Esophagus (tissue), 2 donors: ENCODE measurements at regions not wholly inside any gene's neighbourhood (a gene's known extent, or its start where the extent isn't known, plus 50 kb on each side); places are given as distances from the start of the nearest gene placed in this dataset.

Experiments
- H3K27ac ChIP-seq, 2 donors: one replicate each; pipeline ENCODE4 v1.5.1; 2013; ENCODE audit warnings: low read depth in 2 of 2, mild to moderate bottlenecking in 2 of 2, inconsistent platforms in 1 of 2, low read length in 1 of 2, moderate library complexity in 1 of 2
- H3K27me3 ChIP-seq, 2 donors: one replicate each; pipeline ENCODE4 v1.6.1; 2013; ENCODE audit warnings: low read length in 2 of 2, control low read depth in 1 of 2, mild to moderate bottlenecking in 1 of 2; ENCODE audit not compliant: insufficient read depth in 2 of 2, control insufficient read depth in 1 of 2
- H3K36me3 ChIP-seq, 2 donors: one replicate each; pipeline ENCODE4 v1.6.1; 2013; ENCODE audit warnings: low read length in 1 of 2; ENCODE audit not compliant: control insufficient read depth in 2 of 2, insufficient read depth in 2 of 2
- H3K4me1 ChIP-seq, 2 donors: one replicate each; pipeline ENCODE4 v1.6.1; 2013; ENCODE audit warnings: low read length in 1 of 2; ENCODE audit not compliant: control insufficient read depth in 2 of 2, insufficient read depth in 2 of 2
- H3K4me3 ChIP-seq, 2 donors: one replicate each; pipeline ENCODE4 v1.5.1; 2013; ENCODE audit warnings: low read length in 2 of 2, mild to moderate bottlenecking in 2 of 2, low read depth in 1 of 2, moderate library complexity in 1 of 2
- H3K9me3 ChIP-seq, 2 donors: one replicate each; pipeline ENCODE4 v1.6.1; 2013; ENCODE audit warnings: mild to moderate bottlenecking in 2 of 2, low read depth in 1 of 2, low read length in 1 of 2, moderate library complexity in 1 of 2; ENCODE audit not compliant: control insufficient read depth in 2 of 2, insufficient read depth in 1 of 2
- WGBS, 2 donors: extraction: QIAGEN DNeasy Blood & Tissue Kit; methylation state at CpG; one replicate each; pipeline ENCODE4 v1.1.7; 2013; 5-methylcytosine and 5-hydroxymethylcytosine counted together
- donor health status: healthy with polysubstance abuse.
- donor health status: Bipolar disorder and iron deficiency.

DNA sequence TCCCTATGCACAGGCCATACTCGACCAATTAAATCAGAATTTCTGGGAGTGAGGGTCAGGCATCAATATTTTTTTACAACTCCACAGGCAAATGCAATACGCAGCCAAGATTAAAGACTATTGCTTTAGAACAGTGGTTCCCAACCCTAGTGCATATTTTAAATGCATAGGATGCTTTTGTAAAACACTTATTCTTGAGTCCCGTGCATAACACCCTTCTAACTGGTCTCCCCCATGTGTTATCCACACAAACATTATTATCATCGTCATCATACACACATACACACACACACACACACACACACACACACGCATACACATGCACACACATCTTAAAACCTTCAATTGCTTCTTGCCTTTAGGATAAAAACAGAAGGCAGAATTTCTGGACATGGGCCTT is 145.0 kb upstream of the PELI1 start:
- Histone ChIP-seq H3K36me3 (no peaks in the 10 kb centered on the region), H3K27ac (no peak overlapping the region), H3K4me3 (no peak overlapping the region), H3K9me3 (no peaks in the 10 kb centered on the region), H3K27me3 (no peaks in the 10 kb centered on the region), H3K4me1 (peaks cover 0 to 2% of the 10 kb centered on the region in 2 donors)
- WGBS, 2 donors = 78 to 80% methylated on average over 5 of the region's 5 CpGs

DNA sequence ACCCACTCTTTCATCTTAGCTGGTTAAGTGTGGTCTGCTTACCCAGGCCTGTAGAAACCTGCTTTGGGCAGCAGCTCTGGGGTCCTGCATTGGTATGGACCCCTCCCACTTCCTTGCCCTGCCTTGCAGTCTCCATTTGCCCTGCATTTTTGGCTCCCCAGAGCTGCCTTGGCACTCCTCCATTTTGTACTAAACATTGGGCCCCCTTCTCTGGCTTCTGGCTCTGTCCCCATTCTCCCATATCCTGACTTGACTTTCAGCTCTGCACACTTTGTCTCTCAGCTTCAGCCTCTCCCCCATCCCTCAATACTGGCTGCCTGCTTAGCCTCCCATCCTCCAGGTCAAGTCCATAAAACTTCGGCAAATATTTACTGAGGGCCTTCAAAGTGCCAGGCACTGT is 145.5 kb upstream of the PELI1 start:
- no peak overlapping the region for H3K27ac ChIP-seq
- H3K27me3 ChIP-seq = no peaks in the 10 kb centered on the region
- no peak overlapping the region for H3K4me3 ChIP-seq
- peaks cover 0 to 2% of the 10 kb centered on the region in 2 donors for H3K4me1 ChIP-seq
- 76 to 91% methylated on average over 1 of the region's 1 CpG for WGBS, 2 donors
- H3K36me3 ChIP-seq = no peaks in the 10 kb centered on the region
- H3K9me3 ChIP-seq = no peaks in the 10 kb centered on the region

DNA sequence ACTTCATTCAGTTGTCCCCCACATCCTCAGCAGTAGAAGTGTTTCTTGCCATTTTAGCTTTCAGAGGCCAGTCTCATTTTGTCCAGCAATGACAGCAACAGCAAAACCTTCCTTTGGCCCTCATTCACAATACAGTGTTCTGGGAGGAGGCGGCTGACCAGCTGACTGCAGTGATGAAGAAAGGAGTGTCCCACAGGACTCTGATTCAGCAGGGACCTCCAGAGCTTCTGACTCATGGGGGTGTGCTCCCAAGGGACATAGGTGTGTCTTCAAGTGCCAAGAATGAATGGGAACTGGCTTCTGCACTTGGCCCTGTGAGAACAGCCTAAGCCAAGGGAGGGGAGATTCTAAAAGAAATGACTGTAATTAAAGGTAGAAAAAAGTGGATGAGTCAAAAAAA is 147.0 kb upstream of the PELI1 start:
- H3K9me3 ChIP-seq = no peaks in the 10 kb centered on the region
- H3K36me3 ChIP-seq = no peaks in the 10 kb centered on the region
- H3K27me3 ChIP-seq = no peaks in the 10 kb centered on the region
- 71 to 77% methylated on average over 1 of the region's 1 CpG for WGBS, 2 donors
- peak overlapping the region; percentile 67 to 76 for H3K27ac ChIP-seq
- no peak overlapping the region for H3K4me3 ChIP-seq
- H3K4me1 ChIP-seq = peaks cover 0 to 6% of the 10 kb centered on the region in 2 donors

DNA sequence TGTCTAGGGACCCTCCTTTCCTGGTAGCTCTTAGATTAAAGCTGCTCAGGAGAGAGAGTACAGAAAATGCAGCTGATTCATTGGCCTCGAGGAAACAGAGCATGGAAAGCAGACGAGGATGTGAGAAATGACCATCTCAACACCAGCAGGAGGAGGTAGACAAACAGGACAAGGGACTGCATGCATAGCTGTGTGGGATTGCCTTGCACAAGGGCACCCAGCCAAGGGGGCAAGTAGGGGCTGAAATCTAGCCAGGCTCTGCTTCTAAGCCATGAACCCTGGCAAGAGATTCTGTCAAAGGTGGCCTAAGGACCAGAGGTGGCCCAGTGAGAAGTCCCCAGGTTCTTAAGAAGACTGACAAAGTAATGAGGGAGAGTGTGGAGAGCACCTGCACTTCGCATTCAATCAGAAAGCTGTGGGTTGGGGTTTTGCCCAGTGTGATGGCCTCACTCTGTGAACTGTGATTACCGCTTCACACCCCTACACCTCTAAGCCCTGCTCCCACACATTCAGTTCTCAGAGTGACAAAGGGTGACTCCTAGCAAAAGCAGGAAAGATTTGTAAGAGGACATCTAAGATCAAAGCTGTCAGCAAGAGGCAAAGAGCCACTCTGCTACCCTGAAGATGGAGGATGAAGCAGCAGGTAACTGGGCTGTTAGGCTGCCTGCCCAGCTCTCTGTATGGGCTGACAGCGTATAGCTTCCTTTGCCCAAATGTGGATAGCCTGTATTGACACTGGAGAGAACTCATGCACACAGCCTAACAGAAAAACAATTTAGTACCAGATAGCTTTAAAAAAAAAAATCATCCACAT is 151.3 kb upstream of the PELI1 start:
- 73 to 74% methylated on average over 5 of the region's 5 CpGs for WGBS, 2 donors
- H3K27ac ChIP-seq = no peak overlapping the region
- H3K36me3 ChIP-seq = no peaks in the 10 kb centered on the region

DNA sequence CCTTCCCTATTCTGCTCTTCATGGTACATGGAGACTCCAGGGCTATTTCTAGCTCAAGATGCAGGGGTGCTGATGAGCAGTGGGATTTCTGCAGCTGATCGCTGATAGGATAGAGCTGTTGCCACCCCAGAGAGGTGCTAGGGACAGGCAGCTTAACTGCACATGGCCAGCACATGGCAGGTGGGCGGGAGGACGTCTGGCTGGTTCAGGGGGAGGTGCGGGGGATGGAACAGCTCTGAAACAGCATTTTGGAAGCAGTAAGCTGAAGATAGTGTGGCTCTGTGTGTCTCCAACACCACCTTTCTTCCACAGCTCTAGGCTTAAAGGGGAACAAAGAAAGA is 151.9 kb upstream of the PELI1 start:
- H3K4me1 ChIP-seq = peaks cover 0 to 4% of the 10 kb centered on the region in 2 donors
- H3K9me3 ChIP-seq = no peaks in the 10 kb centered on the region
- 51 to 63% methylated on average over 4 of the region's 4 CpGs for WGBS, 2 donors
- no peaks in the 10 kb centered on the region for H3K36me3 ChIP-seq
- no peaks in the 10 kb centered on the region for H3K27me3 ChIP-seq
- no peak overlapping the region for H3K27ac ChIP-seq
- H3K4me3 ChIP-seq = no peak overlapping the region

More for the DNA sequence above, 151.3 kb upstream of the PELI1 start:
- Histone ChIP-seq H3K4me1 (peaks cover 0 to 6% of the 10 kb centered on the region in 2 donors), H3K27me3 (no peaks in the 10 kb centered on the region), H3K4me3 (no peak overlapping the region), H3K9me3 (no peaks in the 10 kb centered on the region)

DNA sequence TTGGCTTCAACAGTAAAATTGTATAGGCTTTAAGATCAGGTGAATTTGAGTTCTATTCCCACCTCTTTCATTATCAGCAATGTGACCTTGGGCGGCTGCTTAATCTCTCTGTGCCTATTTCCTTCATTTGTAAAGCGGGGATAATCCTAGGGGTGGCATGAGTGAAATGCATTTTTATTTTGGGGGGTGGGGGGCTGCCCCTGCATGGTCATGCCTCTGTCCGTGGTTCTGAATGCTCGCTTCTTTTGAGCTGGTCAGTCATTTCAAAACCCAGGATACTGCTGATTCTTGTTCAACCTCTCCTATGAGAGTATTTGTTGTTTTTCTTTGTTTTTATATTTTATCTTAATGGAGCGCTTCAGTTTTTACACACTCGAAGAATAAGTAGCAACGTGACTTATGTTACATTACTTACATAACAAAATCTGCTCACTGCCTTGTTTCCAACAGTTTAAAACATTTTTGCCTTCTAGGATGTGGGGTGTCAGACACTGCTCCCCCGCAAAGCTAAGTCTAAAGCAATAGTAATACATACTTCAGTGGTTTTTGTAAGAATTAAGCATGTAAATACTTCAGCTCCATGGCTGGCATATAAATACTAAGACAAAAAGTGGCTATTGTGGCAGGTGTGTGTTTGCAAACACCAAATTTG is 152.6 kb upstream of the PELI1 start:
- no peak overlapping the region for H3K27ac ChIP-seq
- 84 to 92% methylated on average over 8 of the region's 8 CpGs for WGBS, 2 donors
- peaks cover 0 to 4% of the 10 kb centered on the region in 2 donors for H3K4me1 ChIP-seq
- H3K36me3 ChIP-seq = no peaks in the 10 kb centered on the region
- H3K9me3 ChIP-seq = no peaks in the 10 kb centered on the region
- no peak overlapping the region for H3K4me3 ChIP-seq
- no peaks in the 10 kb centered on the region for H3K27me3 ChIP-seq

DNA sequence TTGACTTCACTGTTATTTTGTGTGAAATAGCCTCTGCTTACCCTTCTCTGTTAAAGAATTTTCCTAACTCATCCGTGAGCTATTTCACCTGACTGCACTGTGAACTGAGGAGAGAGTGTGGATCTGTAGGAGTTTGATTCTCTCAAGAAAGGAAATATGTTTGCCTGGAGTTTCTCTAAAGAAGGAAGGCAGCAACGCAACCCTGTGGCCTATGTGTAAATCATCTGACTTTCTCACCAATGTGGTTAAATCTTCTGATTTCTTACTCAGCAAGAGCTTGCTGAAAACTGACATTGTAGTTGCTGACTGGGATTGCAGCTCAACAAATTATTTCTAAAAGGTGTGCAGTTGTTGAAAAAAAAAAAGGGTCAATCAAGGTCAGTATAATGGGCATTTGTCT is 153.9 kb upstream of the PELI1 start:
- no peaks in the 10 kb centered on the region for H3K27me3 ChIP-seq

DNA sequence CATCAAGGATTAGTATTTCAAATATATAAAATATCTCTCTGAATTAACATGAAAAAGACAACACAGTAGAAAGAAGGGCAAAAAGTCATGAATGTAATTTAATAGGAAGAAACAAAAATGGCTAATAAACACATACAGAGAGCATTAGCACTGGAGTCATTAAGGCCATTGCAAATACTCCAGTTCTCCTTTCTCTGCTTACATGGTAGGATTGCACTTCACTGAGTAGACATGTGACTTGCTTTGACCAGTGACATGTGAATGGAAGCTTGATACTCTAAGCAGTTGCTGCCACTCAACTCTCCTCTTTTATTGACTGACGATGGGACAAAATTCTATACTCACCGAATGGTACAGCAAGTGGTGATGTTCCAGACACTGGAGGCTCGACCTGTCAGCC is 153.9 kb upstream of the LGALSL start:
- H3K9me3 ChIP-seq = no peaks in the 10 kb centered on the region
- no peak overlapping the region for H3K4me3 ChIP-seq
- H3K36me3 ChIP-seq = no peaks in the 10 kb centered on the region
- no peak overlapping the region for H3K27ac ChIP-seq
- no peaks in the 10 kb centered on the region for H3K27me3 ChIP-seq
- WGBS, 2 donors = 89 to 95% methylated on average over 3 of the region's 3 CpGs
- peaks cover 0 to 4% of the 10 kb centered on the region in 2 donors for H3K4me1 ChIP-seq

More for the DNA sequence above, 153.9 kb upstream of the PELI1 start:
- no peak overlapping the region for H3K27ac ChIP-seq
- no peak overlapping the region for H3K4me3 ChIP-seq
- H3K36me3 ChIP-seq = no peaks in the 10 kb centered on the region
- WGBS, 2 donors = 76 to 89% methylated on average over 2 of the region's 2 CpGs
- H3K4me1 ChIP-seq = peaks cover 0 to 4% of the 10 kb centered on the region in 2 donors
- no peaks in the 10 kb centered on the region for H3K9me3 ChIP-seq

DNA sequence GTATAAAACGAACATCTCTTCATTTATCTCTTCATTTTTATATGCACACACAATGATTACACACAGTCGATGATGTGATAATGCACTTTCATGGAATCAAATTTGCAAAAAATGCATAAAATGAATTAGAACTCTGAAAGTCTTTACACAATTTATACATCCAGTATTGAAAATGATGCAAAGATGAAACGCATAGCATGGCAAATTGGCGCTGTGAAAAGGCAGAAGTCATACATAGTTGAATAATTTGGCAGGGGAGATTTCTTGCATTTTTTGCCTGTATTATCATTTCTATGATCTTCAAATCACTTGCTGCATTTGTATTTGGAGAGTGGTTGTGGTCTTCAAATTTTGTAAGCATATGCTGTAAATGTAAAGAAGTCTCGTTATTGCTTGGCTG is 150.7 kb upstream of the LGALSL start:
- H3K27me3 ChIP-seq = no peaks in the 10 kb centered on the region
- H3K9me3 ChIP-seq = no peaks in the 10 kb centered on the region
- H3K4me3 ChIP-seq = no peak overlapping the region
- H3K36me3 ChIP-seq = no peaks in the 10 kb centered on the region
- no peak overlapping the region for H3K27ac ChIP-seq
- 93 to 94% methylated on average over 5 of the region's 5 CpGs for WGBS, 2 donors
- no peaks in the 10 kb centered on the region for H3K4me1 ChIP-seq

DNA sequence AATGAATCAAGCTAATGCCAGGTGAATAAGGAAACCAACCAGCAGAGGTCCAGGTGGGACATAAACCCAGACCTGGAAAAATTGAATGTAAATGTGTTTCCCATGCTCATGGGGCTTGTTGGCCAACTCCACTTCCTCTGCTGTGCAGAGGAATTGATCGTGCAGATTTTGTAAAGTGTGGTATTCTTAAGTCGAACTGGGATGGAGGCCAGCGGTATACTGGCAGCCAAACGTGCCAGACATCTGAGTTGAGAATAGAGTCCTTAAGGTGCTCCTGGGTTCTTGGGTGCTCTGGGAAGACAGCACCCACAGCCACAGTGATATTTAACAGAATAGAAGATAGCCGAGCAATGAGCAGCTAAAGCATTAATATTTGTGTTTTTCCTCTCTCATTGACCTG is 146.5 kb upstream of the LGALSL start:
- H3K4me3 ChIP-seq = no peak overlapping the region
- H3K27ac ChIP-seq = no peak overlapping the region
- H3K27me3 ChIP-seq = no peaks in the 10 kb centered on the region
- H3K9me3 ChIP-seq = no peaks in the 10 kb centered on the region
- no peaks in the 10 kb centered on the region for H3K36me3 ChIP-seq
- WGBS, 2 donors = 54 to 59% methylated on average over 5 of the region's 5 CpGs
- H3K4me1 ChIP-seq = peaks cover 0 to 3% of the 10 kb centered on the region in 2 donors
